NT2/D1 (cell line): ENCODE measurements at regions not wholly inside any gene's neighbourhood (a gene's known extent, or its start where the extent isn't known, plus 50 kb on each side); places are given as distances from the start of the nearest gene placed in this dataset.

Experiments used
- YY1 ChIP-seq: IDR thresholded peaks from 2 replicates; pipeline ENCODE4 v1.6.1; 2011; ENCODE audit not compliant: insufficient read length, insufficient read depth
- ZNF274 ChIP-seq: IDR thresholded peaks from 2 replicates; pipeline ENCODE4 v1.6.1; 2011; ENCODE audit warnings: mild to moderate bottlenecking, low read depth, low read length

DNA sequence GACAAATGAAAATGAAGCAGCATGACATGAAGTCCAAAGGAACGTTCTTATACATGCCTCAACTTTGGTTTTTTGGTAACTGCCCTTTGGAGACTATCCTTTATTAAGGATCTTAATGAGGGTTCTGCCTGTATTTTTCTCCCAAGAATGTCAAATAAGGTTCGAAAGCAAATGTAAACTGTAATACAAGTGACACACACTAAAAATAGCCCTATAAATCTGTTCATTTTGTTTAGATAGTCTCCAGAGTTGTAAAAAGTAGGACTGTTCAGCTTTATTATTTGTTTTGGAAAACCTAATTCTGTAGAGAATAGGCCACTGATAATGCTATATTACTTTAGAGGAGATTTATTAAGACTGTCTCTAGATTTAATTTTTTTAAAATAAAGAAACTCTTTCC lies 80.5 kb upstream of the CDIN1 start:
- TF ChIP-seq YY1, result no peak
- TF ChIP-seq ZNF274, result no peak
